Colonic mucosa (tissue), 4 donors: ENCODE measurements at regions not wholly inside any gene's neighbourhood (a gene's known extent, or its start where the extent isn't known, plus 50 kb on each side); places are given as distances from the start of the nearest gene placed in this dataset.
"Not testable (repeated sequence)": the region's sequence is repeated elsewhere in the genome, so short reads cannot be mapped to it uniquely, and the experiment has no call there.

ENCODE experiments used
- DNase-seq: peaks from one replicate; pipeline ENCODE4 v3.0.0-alpha.2; 2020
- H3K27ac ChIP-seq: fragments of 200-600 bp; one replicate; pipeline ENCODE4 v1.8.0; 2021
- H3K27me3 ChIP-seq: fragments of 200-600 bp; one replicate; pipeline ENCODE4 v1.8.0; 2021
- H3K36me3 ChIP-seq: fragments of 200-600 bp; one replicate; pipeline ENCODE4 v1.8.0; 2021
- H3K4me1 ChIP-seq: fragments of 200-600 bp; one replicate; pipeline ENCODE4 v1.8.0; 2021; ENCODE audit warnings: mild to moderate bottlenecking
- H3K4me3 ChIP-seq: fragments of 200-600 bp; one replicate; pipeline ENCODE4 v1.8.0; 2021
- H3K9ac ChIP-seq, 2 donors: one replicate each; pipeline ENCODE4 v1.7.0; 2013; ENCODE audit warnings: control low read depth in 2 of 2, low read depth in 2 of 2, low read length in 2 of 2
- H3K9me3 ChIP-seq: fragments of 200-600 bp; one replicate; pipeline ENCODE4 v1.8.0; 2021
- intact Hi-C: fragments of 100-400 bp; cut with DNase I; formaldehyde crosslinking; loops from one replicate; pipeline ENCODE4 v1.14.1; 2022
- TF ChIP-seq, protein P1 (sequence below): fragments of 200-600 bp; IDR thresholded peaks from one replicate; pipeline ENCODE4 v1.8.0; 2022; ENCODE audit warnings: antibody characterized with exemption, mild to moderate bottlenecking
- donor health status: healthy.
- donor health status: DM: no; HTN: no; CAD: no.
- donor health status: DM: no; HTN: no; CAD: no.

DNA sequence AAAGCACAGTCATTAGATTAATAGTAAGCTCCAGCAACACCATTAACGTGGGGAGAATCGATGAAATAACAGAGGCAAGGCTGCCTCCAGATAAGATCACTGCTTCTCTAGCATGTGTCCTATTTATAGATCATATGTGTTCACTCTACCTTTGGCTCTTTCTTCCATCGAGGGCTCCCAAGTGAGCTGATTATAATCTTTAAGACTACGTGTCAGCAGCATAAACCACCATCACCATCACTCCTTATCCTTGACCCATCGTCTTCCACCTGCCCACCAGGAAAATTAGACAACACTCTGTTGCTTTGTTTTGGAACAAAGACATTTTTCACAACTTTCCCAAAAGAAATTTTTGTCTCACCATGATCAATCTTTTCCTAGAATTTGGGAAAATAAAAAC, 71.2 kb upstream of the CARD11 start:
- Histone ChIP-seq H3K4me3 (no peak overlapping the region), H3K4me1 (no peaks in the 10 kb centered on the region), H3K27me3 (no peaks in the 10 kb centered on the region), H3K27ac (no peak overlapping the region), H3K36me3 (no peaks in the 10 kb centered on the region), H3K9me3 (no peaks in the 10 kb centered on the region), H3K9ac (no peak overlapping the region)
- DNase-seq = no peak
- intact Hi-C loops = no loop called here
- TF ChIP-seq, protein P1, sequence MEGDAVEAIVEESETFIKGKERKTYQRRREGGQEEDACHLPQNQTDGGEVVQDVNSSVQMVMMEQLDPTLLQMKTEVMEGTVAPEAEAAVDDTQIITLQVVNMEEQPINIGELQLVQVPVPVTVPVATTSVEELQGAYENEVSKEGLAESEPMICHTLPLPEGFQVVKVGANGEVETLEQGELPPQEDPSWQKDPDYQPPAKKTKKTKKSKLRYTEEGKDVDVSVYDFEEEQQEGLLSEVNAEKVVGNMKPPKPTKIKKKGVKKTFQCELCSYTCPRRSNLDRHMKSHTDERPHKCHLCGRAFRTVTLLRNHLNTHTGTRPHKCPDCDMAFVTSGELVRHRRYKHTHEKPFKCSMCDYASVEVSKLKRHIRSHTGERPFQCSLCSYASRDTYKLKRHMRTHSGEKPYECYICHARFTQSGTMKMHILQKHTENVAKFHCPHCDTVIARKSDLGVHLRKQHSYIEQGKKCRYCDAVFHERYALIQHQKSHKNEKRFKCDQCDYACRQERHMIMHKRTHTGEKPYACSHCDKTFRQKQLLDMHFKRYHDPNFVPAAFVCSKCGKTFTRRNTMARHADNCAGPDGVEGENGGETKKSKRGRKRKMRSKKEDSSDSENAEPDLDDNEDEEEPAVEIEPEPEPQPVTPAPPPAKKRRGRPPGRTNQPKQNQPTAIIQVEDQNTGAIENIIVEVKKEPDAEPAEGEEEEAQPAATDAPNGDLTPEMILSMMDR = no peak

DNA sequence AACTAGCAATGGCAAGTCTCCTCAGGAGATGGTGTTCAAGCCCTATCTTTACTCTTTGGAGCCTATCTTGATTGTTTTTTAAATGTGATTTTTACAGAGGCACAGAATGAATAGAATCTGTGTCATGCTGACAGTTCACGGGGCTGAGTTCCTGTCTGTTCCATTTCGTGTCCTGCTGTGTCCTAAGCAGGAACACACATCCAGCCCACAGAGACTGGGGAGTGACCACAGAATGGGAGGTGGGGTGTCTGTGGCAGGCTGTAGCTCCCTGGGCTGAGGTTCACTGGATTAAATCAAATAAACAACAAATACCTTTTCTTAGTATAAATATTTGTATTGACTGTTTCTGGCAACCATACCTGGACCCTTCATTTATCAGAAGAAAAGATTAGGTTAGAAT, 73.4 kb upstream of the CARD11 start:
- Histone ChIP-seq H3K9ac (no peak overlapping the region), H3K4me1 (no peaks in the 10 kb centered on the region), H3K27ac (no peak overlapping the region), H3K27me3 (no peaks in the 10 kb centered on the region), H3K4me3 (no peak overlapping the region), H3K9me3 (no peaks in the 10 kb centered on the region), H3K36me3 (no peaks in the 10 kb centered on the region)
- intact Hi-C loops = no loop called here
- TF ChIP-seq, protein P1 = no peak
- no peak for DNase-seq

DNA sequence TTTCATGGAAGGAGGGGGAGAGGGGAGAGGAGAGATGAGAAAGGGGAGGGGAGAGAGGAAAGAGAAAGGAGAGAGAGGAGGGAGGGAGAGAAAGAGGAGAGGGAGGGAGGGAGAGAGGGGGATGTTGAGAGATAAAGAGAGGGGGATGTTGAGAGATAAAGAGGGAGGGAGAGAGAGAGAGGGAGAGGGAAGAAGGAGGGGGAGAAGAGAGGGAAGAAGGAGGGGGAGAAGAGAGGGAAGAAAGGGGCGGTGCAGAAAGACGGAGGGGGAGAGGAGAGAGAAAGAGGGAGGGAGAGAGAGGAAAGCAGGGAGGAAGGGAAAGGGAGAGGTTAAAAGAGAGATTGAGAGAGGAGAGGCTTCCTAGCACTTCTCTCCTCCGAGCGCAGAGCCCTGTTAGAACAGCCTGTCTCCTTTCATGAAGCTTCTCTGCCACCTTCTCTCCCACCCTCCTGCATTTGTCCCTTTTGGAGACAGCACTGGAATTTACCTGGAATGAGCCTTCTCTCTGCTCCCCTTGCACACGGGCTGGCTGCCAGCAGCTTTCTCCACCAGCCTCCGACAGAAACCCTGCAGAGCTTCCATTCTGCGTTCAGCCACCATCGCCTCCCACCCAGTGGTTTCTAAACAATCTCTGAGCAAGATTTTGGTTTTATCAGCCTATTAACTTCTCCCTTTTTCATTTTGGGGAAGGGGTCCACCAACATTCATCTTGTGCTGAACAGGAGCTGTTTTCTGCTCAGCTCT, 74.0 kb upstream of the CARD11 start:
- H3K9ac ChIP-seq = no peak overlapping the region
- no peaks in the 10 kb centered on the region for H3K27me3 ChIP-seq
- TF ChIP-seq, protein P1 = no peak
- H3K4me3 ChIP-seq = no peak overlapping the region
- no peak overlapping the region for H3K27ac ChIP-seq
- no peaks in the 10 kb centered on the region for H3K9me3 ChIP-seq
- no peaks in the 10 kb centered on the region for H3K36me3 ChIP-seq
- H3K4me1 ChIP-seq = no peaks in the 10 kb centered on the region
- intact Hi-C loops = no loop called here
- no peak for DNase-seq

DNA sequence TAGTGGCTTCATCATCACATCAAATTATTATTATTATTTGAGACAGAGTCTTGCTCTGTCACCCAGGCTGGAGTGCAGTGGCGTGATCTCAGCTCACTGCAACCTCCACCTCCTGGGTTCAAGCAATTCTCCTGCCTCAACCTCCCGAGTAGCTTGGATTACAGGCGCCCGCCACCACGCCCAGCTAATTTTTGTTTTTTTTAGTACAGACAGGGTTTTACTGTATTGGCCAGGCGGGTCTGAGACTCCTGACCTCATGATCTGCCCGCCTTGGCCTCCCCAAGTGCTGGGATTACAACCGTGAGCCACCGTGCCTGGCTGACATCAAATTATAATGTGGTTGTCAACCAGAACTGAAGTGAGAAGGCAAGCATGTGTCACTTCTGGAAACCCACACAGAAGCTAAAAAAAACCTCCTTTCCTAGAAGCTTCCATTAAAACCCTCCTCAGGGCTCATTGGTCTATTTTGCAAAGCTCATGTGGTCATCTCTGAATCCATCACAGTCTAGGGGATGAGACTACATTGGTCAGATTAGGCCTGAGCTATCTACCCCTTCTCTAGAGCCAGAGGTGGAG, 75.8 kb upstream of the CARD11 start:
- intact Hi-C loops, DNase-seq, H3K36me3 ChIP-seq, H3K27ac ChIP-seq, H3K9me3 ChIP-seq, H3K9ac ChIP-seq, H3K4me1 ChIP-seq, H3K27me3 ChIP-seq, H3K4me3 ChIP-seq: not testable (repeated sequence)

DNA sequence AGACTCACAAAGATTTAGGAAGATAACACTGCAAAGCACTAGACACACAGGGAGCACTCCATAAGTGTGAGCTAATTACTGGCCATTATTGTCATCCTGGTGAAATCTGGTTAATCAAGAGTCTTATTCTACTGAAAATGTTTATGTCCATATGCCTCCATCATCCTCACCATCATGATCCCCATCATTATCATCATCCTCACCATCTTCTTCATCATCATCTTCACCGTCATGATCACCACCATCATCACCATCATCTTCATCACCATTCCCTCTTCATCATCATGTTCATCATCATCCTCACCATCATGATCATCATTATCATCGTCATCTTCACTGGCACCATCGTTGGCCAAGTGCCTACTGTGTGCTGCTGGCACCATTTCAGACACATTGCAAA, 76.3 kb upstream of the CARD11 start:
- intact Hi-C loops = no loop called here
- H3K4me3 ChIP-seq = no peak overlapping the region
- H3K4me1 ChIP-seq = no peaks in the 10 kb centered on the region
- H3K9me3 ChIP-seq = no peaks in the 10 kb centered on the region
- no peak for DNase-seq
- no peaks in the 10 kb centered on the region for H3K36me3 ChIP-seq
- H3K27me3 ChIP-seq = no peaks in the 10 kb centered on the region
- no peak overlapping the region for H3K9ac ChIP-seq
- TF ChIP-seq, protein P1 = no peak
- H3K27ac ChIP-seq = no peak overlapping the region

DNA sequence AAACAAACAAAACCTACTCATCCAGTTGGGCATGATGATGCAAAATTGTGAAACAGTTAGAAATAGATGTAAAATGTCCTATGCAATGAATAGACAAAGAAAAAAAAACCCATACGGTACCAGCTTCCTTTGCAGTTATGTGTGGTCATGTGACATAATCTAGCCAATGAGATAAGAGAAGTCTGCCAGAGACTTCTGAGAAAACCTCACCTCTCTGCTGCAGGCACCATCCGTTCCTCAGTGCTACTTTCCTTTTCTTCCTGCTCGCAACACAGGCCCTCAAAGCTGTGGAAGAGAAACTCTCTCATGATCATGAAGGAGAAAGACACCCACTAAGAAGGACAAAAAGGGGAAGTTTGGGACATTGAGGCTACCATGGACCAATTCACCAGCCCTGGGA, 76.8 kb upstream of the CARD11 start:
- intact Hi-C loops = no loop called here
- H3K4me1 ChIP-seq = no peaks in the 10 kb centered on the region
- H3K9me3 ChIP-seq = no peaks in the 10 kb centered on the region
- no peak for DNase-seq
- TF ChIP-seq, protein P1 = no peak
- no peak overlapping the region for H3K9ac ChIP-seq
- H3K27me3 ChIP-seq = no peaks in the 10 kb centered on the region
- no peak overlapping the region for H3K4me3 ChIP-seq
- no peak overlapping the region for H3K27ac ChIP-seq
- H3K36me3 ChIP-seq = no peaks in the 10 kb centered on the region
